ENCODE measurements at regions not wholly inside any gene's neighbourhood (a gene's known extent, or its start where the extent isn't known, plus 50 kb on each side); places are given as distances from the start of the nearest gene placed in this dataset.
A peak's percentile ranks its signal among the peaks of the same experiment; 100 is the strongest.

- Histone ChIP-seq H3K27me3 (no peaks in the 10 kb centered on the region), H3K4me2 (no peak overlapping the region), H3K27ac (no peak overlapping the region), H3K36me3 (no peaks in the 10 kb centered on the region), H3K4me1 (peaks cover 24% of the 10 kb centered on the region), H3K4me3 (no peak overlapping the region), H3K9ac (no peak overlapping the region), H3K9me3 (ENCODE audit: low read depth) (no peaks in the 10 kb centered on the region), H2AFZ (replicated peaks) (no peak overlapping the region), H4K20me1 (ENCODE audit: low read depth) (no peaks in the 10 kb centered on the region), H3F3A (ENCODE audit: low read depth) (no peaks in the 10 kb centered on the region), H3K79me2 (ENCODE audit: low read depth) (no peaks in the 10 kb centered on the region)
- H3K27me3 Mint-ChIP-seq (ENCODE audit: insufficient read depth, low read depth) = peaks cover 2% of the 10 kb centered on the region
- H3K36me3 Mint-ChIP-seq = no peaks in the 10 kb centered on the region
- no peak for TF ChIP-seq EZH2phosphoT487 (IDR thresholded peaks at IDR 0.05)
- TF ChIP-seq EZH2 (IDR thresholded peaks at IDR 0.05) = no peak
- no peak for TF ChIP-seq CTCF (IDR thresholded peaks at IDR 0.05)
- DNase-seq (ENCODE audit: low spot score) = no peak
- peak overlapping the region; percentile 83 for H3K27ac Mint-ChIP-seq
- no peaks in the 10 kb centered on the region for H3K9me3 Mint-ChIP-seq
- H3K4me3 Mint-ChIP-seq = no peak overlapping the region
- H3K4me1 Mint-ChIP-seq = peaks cover 16% of the 10 kb centered on the region
Observed at GRCh38 chr2:2850859-2851258, 519.8 kb upstream of the MYT1L start.

GRCh38 chr2:2850218-2850755 is 519.2 kb upstream of the MYT1L start:
- Histone ChIP-seq H3K9ac (no peak overlapping the region), H3K4me2 (no peak overlapping the region), H3K4me3 (no peak overlapping the region), H3K9me3 (ENCODE audit: low read depth) (no peaks in the 10 kb centered on the region), H3K36me3 (no peaks in the 10 kb centered on the region), H3K27ac (no peak overlapping the region), H3F3A (ENCODE audit: low read depth) (no peaks in the 10 kb centered on the region), H3K27me3 (no peaks in the 10 kb centered on the region), H2AFZ (replicated peaks) (no peak overlapping the region), H3K4me1 (peaks cover 24% of the 10 kb centered on the region), H4K20me1 (ENCODE audit: low read depth) (no peaks in the 10 kb centered on the region), H3K79me2 (ENCODE audit: low read depth) (no peaks in the 10 kb centered on the region)
- no peak for DNase-seq (ENCODE audit: low spot score)
- Mint-ChIP-seq H3K27me3 (ENCODE audit: insufficient read depth, low read depth) (peaks cover 2% of the 10 kb centered on the region), H3K27ac (no peak overlapping the region), H3K4me1 (peaks cover 19% of the 10 kb centered on the region), H3K36me3 (no peaks in the 10 kb centered on the region), H3K4me3 (no peak overlapping the region), H3K9me3 (no peaks in the 10 kb centered on the region)
- TF ChIP-seq CTCF (IDR thresholded peaks at IDR 0.05) (no peak), EZH2phosphoT487 (IDR thresholded peaks at IDR 0.05) (no peak), EZH2 (IDR thresholded peaks at IDR 0.05) (no peak)

GRCh38 chr2:2849464-2850217 is 518.6 kb upstream of the MYT1L start:
- H3K4me2 ChIP-seq = peak overlapping the region; percentile 67
- H3K27me3 Mint-ChIP-seq (ENCODE audit: insufficient read depth, low read depth) = peaks cover 5% of the 10 kb centered on the region
- H4K20me1 ChIP-seq (ENCODE audit: low read depth) = no peaks in the 10 kb centered on the region
- no peaks in the 10 kb centered on the region for H3K9me3 ChIP-seq (ENCODE audit: low read depth)
- TF ChIP-seq EZH2phosphoT487 (IDR thresholded peaks at IDR 0.05) (no peak), EZH2 (IDR thresholded peaks at IDR 0.05) (no peak), CTCF (IDR thresholded peaks at IDR 0.05) (no peak)
- no peak overlapping the region for H3K4me3 Mint-ChIP-seq
- no peaks in the 10 kb centered on the region for H3K79me2 ChIP-seq (ENCODE audit: low read depth)
- no peak for DNase-seq (ENCODE audit: low spot score)
- no peak overlapping the region for H2AFZ ChIP-seq (replicated peaks)
- H3K4me1 Mint-ChIP-seq = peaks cover 19% of the 10 kb centered on the region
- H3K9ac ChIP-seq = no peak overlapping the region
- no peaks in the 10 kb centered on the region for H3K36me3 ChIP-seq
- no peaks in the 10 kb centered on the region for H3K9me3 Mint-ChIP-seq
- no peaks in the 10 kb centered on the region for H3K27me3 ChIP-seq
- no peak overlapping the region for H3K4me3 ChIP-seq
- peaks cover 24% of the 10 kb centered on the region for H3K4me1 ChIP-seq
- H3K36me3 Mint-ChIP-seq = no peaks in the 10 kb centered on the region
- no peak overlapping the region for H3K27ac ChIP-seq
- peak overlapping the region; percentile 75 for H3K27ac Mint-ChIP-seq
- no peaks in the 10 kb centered on the region for H3F3A ChIP-seq (ENCODE audit: low read depth)
